Muscle of arm (tissue), 1 donor: ENCODE measurements at regions not wholly inside any gene's neighbourhood (a gene's known extent, or its start where the extent isn't known, plus 50 kb on each side); places are given as distances from the start of the nearest gene placed in this dataset.
"Not testable (repeated sequence)": the region's sequence is repeated elsewhere in the genome, so short reads cannot be mapped to it uniquely, and the experiment has no call there.

Experiments
- DNase-seq: peaks from one replicate; pipeline ENCODE4 v3.0.0-alpha.2; 2013

DNA sequence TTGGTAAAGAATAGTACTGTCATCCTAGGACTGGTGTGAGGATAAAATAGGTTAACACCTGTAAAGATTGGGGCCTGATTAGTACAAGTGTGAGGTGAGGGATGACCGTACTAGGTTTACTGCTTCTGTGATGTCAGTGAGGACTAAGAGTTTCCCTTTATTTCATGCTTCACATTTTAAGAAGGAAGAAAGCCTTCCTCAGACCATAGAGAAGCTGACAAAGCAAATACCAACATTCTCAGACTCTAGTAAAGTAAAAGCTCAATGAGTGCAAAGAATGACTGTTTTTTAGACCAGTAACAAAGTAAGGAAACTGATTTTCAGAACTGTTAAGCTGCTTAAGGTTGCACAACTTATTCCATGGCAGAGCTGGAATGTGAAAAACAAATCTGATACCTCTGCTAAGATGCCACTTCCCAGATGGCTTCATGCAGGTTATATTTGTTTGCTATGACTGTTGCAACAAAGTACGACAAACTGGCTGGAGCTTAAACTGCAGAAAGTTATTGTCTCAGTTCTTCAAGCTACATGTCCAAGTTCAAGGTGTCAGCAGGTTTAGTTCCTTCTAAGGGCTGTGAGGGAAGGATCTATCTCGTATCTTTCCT is 354.9 kb downstream of the RSL24D1 start:
- DNase-seq: no peak

DNA sequence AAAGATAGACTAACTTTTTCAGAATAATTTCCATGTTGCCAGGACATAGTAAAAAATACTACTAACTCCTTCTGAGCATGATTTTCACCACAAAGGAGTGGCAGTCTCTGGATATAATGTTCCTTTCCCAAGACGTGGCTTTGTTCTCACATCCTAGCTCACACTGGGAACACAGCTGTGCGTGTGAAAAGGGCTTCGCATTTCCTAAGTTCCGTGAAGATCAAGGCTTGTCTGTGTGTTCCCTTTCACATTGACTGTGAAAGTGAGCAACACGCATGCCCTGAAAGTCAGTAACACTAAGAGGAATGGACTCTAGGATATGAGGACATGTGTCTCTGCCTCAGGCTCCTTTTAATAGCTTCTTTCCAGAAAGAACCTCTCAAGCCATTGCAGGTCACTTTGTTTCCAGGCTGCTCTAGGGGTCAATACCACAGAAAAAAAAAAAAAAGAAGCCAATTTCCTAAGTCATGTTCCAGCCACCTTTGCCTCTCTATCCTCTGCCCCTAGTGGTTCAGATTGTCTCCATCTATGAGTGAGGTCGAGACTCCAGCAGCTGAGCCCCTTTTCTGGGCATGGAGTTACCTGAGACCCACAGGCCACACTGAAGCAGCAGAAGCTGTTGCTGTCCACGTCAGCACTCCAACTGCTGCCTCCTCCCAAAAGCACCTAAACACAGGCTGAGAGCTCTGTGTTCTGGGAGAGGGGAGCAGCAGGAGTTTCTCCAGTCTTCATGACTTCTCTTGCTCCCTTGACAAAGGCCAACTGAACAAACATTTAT is 355.9 kb downstream of the RSL24D1 start:
- no peak for DNase-seq

- no peak for DNase-seq
Observed at GRCh38 chr15:54839379-54839778, 357.4 kb downstream of the RSL24D1 start.

GRCh38 chr15:54836052-54836795 is 360.5 kb downstream of the RSL24D1 start:
- DNase-seq: no peak

DNA sequence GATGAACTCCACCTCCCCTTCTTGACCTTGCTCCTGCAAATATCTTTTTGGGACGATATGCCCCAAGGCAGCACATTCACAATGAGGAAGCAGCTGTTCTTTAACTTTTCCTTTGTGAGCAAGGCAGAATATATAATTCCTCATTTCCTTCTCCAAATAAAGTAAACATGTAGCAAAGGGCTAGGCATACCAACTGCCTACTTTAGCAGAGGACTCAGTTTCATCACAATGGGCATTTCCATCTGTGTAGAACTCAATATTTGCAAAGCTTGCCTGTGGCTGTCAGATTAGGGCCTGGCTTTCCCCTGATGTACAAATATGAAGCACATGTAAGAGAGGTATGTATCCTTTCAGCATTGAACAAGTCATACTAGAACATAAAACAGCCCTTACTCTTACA is 366.9 kb downstream of the RSL24D1 start:
- DNase-seq: no peak

GRCh38 chr15:54820811-54821210 is 375.9 kb downstream of the RSL24D1 start:
- no peak for DNase-seq

GRCh38 chr15:54820098-54820497 is 376.6 kb downstream of the RSL24D1 start:
- no peak for DNase-seq

GRCh38 chr15:54816401-54816800 is 380.3 kb downstream of the RSL24D1 start:
- DNase-seq: no peak

DNA sequence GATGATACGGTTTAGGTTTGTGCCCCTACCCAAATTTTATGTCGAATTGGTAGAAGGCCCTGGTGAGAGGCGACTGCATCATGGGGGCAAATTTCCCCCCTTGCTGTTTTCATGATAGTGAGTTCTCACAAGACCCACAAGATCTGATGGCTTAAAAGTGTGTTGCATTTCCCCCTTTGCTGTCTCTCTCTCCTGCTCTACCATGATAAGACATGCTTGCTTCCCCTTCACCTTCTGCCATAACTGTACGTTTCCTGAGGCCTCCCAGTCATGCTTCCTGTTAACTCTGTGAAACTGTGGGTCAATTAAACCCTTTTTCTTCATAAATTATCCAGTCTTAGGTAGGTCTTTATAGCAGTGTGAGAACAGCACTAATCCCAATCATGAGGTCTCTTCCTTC is 381.2 kb downstream of the RSL24D1 start:
- no peak for DNase-seq

DNA sequence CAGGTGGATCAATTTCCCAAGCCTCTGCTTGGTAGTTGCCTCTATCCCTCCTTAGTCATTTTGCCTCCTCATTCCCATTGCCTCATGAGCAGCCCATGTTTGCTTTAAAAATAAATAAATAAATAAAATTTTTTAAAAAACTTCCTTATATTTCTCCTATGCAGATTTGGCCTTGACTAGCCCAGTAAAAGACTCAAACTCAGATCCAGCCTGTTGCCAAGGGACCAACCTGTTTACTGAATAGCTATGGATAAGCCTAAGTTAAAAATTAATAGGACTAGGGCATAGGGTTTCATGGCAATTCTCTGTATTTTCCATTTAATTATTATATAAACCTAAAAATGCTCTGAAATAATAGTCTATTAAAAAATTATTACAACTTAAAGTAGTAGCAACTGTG is 384.4 kb downstream of the RSL24D1 start:
- DNase-seq: no peak

DNA sequence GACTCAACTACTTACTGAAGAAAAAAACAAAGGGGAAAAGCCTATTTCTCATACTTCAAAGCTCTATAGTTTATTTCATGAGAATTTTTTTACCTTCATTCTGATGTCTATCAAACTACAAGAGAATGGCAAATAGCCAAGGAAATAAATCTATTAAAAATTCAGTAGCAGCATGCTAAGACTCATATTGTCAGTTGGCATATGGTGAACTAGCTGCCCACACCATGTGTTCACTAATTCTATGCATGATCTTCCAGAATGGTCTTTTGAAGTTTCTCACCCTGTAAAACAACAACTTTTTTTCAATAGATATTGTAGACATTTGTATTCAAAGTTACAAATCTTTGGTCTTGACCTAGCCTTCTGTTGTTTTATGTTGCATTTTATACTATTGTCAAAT is 386.2 kb downstream of the RSL24D1 start:
- no peak for DNase-seq

GRCh38 chr15:54810031-54810430 is 386.7 kb downstream of the RSL24D1 start:
- DNase-seq: no peak

DNA sequence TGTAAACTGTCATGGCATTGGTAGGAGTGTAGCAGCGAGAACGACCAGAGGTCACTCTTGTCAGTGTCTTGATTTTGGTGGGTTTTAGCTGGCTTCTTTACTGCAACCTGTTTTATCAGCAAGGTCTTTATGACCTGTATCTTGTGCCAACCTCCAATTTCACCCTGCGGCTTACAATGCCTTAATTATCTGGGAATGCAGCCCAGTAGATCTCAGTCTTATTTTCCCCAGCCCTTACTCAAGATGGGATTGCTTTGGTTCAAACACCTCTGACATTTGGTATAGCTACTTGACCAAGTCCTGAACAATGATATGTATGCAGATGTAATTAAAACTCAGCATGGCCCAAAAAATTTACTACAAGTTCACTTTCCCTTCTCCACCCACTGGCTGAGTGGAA is 388.4 kb downstream of the RSL24D1 start:
- DNase-seq: no peak

DNA sequence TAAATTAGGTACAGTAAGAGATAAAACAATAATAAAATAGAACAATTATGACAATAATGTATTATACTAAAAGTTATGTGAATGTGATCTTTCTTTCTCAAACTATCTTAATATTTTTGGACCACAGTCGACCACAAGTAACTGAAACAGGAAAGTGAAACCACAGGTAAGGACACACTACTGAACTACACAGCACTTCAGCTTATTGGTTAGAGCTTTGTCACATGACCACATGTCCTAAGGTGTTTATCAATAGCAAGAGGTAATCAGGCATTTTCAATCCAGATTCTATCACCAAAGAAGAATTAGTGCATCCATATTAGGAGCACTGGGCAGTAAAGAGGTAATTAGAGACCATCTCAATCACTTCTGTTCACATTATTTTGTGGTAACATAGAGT is 392.8 kb downstream of the RSL24D1 start:
- no peak for DNase-seq

DNA sequence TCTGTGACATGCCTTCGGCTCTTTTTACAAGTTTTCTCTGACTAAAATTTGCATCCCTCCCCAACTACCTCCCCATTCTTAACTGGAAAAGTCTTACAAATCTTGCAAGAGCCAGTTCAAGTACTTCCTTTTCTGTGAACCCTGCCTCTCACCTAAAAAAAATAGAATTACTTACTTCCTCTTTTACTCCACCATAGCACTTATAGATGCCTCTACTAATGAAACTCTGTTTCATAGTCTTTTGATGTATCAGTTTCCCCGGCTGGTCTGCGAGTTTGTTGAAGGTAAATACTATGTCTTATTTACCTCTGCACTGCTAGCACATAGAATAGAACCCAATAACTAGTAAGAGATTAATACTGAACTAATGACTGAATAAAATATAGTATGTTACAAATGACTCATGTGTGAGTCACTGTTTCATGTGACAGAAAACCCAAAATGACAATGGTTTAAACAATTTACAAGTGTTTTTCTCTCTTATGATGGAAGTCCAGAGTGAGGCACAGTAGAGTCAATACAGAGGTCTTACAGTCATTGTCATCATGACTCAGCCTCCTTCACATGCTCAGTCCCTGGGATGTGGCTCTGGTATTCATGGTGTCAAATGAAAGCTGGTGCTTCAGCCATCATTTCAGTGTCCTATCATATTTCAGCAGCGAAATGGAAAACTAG is 393.5 kb downstream of the RSL24D1 start:
- no peak for DNase-seq

DNA sequence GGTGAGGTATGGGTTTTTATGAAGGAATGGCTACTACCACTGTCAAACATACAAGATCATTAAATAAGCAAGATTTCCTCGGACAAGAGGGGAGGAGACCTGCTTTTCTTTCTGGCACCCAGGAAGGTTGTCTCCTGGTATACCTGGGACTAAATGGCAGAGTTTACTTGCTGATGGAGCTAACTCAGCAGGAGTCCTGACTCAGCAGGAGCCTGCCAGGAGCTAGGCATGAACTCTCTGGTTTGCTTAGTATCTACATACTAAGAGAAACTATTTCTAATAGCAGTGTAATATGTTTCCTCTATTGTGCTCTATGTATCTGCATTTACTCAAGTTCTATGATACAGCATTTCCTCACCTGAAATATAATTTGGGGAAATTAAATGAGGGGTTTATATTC is 404.2 kb downstream of the RSL24D1 start:
- no peak for DNase-seq

- no peak for DNase-seq
Observed at GRCh38 chr15:54790693-54791092, 406.0 kb downstream of the RSL24D1 start.

DNA sequence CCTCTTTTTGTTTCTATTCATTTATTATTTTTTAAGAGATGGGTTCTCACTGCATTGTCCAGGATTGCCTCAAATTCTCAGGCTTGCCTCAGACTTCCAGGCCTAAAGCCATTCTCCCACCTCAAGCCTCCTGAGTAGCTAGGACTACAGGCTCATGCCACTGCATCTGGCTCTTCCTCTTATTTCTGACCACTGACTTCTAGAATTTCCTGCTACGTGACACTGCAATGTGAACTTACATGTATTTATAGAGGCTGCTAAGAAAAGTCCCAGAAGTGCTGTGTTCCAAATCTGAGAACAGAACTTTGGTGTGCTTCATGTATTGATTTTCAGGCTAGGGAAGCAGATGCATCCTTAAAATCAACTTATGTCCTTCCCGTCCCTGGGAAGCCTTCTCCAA is 407.4 kb downstream of the RSL24D1 start:
- peak; percentile 4 for DNase-seq

GRCh38 chr15:54781220-54781619 is 415.5 kb downstream of the RSL24D1 start:
- not testable (repeated sequence) for DNase-seq

- no peak for DNase-seq
Observed at GRCh38 chr15:54779271-54779670, 417.5 kb downstream of the RSL24D1 start.

DNA sequence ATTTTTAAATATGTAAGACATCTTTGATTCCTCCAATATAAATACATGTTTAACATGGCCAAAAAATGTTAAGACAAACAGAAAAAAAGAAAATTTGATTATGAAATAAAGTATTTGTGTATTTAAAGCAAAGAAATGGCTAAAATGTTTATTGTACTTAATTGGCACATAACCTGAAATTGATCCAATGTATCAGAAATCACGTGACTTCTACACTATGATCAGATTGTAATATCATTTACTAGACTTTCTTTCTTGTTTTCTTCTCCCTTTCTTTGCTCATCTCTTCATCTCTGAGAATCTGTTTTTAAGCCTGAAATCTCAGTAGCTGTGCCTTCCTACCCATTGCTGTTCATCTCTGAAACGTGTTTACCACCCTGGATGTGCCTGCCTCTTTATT is 420.3 kb downstream of the RSL24D1 start:
- DNase-seq: no peak

- no peak for DNase-seq
Observed at GRCh38 chr15:54772663-54773062, 424.1 kb downstream of the RSL24D1 start.

- not testable (repeated sequence) for DNase-seq
Observed at GRCh38 chr15:54749461-54749860, 447.3 kb downstream of the RSL24D1 start.
